D721Med (cell line): ENCODE measurements at regions not wholly inside any gene's neighbourhood (a gene's known extent, or its start where the extent isn't known, plus 50 kb on each side); places are given as distances from the start of the nearest gene placed in this dataset.

Experiments
- DNase-seq: peaks from one replicate; pipeline ENCODE4 v3.0.0; 2011; ENCODE audit warnings: low spot score; ENCODE audit not compliant: insufficient read length
- FAIRE-seq: peaks from 2 replicates; lab custom pipeline; 2011; peaks lifted over from hg19 to GRCh38; lab: Jason Lieb, UNC
- TF ChIP-seq, protein P1 (sequence below): IDR thresholded peaks from 2 replicates; pipeline ENCODE4 v1.5.1; 2012; ENCODE audit warnings: mild to moderate bottlenecking, control low read depth; ENCODE audit not compliant: insufficient read depth; ENCODE audit errors: missing control alignments

DNA sequence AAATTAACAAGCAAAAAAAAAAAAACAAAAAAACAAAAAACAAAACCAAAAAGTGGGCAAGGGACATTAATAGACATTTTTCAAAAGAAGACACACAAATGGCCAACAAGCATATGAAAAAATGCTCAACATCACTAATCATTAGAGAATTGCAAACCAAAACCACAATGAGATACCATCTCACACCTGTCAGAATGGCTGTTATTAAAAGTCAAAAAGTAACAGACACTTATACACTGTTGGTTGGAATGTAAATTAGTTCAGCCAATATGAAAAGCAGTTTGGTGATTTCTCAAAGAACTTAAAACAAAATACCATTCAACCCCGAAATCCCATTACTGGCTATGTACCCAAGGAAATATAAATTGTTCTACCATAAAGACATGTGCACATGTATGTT lies 222.4 kb upstream of the CD96 start:
- TF ChIP-seq, protein P1, sequence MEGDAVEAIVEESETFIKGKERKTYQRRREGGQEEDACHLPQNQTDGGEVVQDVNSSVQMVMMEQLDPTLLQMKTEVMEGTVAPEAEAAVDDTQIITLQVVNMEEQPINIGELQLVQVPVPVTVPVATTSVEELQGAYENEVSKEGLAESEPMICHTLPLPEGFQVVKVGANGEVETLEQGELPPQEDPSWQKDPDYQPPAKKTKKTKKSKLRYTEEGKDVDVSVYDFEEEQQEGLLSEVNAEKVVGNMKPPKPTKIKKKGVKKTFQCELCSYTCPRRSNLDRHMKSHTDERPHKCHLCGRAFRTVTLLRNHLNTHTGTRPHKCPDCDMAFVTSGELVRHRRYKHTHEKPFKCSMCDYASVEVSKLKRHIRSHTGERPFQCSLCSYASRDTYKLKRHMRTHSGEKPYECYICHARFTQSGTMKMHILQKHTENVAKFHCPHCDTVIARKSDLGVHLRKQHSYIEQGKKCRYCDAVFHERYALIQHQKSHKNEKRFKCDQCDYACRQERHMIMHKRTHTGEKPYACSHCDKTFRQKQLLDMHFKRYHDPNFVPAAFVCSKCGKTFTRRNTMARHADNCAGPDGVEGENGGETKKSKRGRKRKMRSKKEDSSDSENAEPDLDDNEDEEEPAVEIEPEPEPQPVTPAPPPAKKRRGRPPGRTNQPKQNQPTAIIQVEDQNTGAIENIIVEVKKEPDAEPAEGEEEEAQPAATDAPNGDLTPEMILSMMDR: no peak
- no peak for FAIRE-seq
- no peak for DNase-seq

DNA sequence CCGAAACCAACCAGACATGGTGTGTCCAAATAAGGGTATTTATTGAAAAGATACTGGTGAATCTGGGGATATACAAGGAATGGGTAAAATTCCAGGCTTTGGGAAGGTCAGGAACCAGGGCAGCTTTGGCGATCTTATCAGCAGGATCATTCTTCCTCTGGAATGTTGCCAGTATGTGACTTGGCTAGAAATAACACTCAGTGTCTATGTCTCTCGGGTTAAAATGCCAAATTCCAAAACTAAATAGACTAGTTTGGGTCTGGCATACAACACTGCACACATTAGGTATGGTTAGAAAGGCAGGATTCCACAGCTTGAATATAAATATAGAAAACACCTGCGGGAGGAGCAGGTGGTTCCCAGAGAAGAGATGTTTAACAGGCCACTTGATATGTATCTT lies 220.2 kb upstream of the CD96 start:
- TF ChIP-seq, protein P1: no peak
- DNase-seq (no peak), FAIRE-seq (no peak)

DNA sequence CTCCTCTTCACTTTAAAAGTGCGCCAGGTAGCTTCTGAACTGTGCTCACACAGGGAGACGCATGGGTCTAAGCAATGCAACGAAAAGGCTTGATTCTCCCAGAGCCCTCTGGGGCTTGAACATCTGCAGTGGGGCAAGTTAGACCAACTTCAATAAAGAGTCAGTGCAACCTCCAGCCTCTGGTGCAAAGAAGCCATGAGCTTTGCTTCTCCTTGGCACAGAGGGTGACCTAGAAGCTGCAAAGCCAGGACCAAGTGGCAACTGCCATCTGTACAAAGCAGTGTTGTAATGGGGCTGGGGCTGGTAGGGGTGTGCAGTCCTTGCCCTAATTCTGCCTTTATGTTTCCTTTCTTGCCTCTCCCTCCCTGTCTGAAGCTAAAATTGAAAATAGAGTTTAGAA lies 219.0 kb upstream of the CD96 start:
- FAIRE-seq: no peak
- no peak for DNase-seq
- TF ChIP-seq, protein P1: no peak

DNA sequence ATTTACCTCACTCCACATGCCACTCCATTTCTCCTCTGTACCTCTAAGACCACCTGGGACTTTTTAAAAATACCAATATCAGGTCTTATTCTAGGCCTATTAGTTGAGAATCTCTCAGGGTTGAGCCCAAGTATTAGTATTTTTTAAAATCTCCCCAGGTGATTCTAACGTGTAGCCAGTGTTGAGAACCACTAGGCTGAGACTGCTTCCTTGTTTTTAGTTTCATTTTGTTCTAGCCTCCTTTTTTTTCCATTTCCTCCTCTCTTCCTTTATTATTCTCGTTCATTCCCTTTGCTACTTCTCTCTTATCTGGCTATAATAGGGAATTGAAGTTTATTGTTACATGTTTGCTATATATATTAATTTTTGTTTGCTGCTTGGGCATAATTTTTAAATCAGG lies 217.8 kb upstream of the CD96 start:
- TF ChIP-seq, protein P1: no peak
- FAIRE-seq (no peak), DNase-seq (no peak)

DNA sequence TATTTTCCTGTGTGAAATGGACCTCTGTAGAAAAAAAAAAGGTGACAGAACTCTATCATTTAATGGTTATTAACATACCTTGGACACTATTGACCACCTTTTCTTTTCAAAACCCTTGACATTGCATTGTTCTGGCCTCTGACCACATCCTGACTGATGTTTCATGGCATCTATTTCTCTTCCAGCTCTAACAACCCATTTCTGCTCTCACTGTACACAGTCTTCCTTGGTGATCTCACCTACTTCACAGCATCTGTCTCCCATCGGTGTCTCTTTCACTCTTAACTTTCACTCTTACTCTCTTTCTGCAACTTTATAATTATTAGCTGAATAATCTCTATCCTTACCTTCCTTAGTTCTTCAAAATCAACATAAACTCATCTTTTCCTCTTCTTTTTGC lies 217.4 kb upstream of the CD96 start:
- no peak for FAIRE-seq
- DNase-seq: no peak
- TF ChIP-seq, protein P1: no peak

DNA sequence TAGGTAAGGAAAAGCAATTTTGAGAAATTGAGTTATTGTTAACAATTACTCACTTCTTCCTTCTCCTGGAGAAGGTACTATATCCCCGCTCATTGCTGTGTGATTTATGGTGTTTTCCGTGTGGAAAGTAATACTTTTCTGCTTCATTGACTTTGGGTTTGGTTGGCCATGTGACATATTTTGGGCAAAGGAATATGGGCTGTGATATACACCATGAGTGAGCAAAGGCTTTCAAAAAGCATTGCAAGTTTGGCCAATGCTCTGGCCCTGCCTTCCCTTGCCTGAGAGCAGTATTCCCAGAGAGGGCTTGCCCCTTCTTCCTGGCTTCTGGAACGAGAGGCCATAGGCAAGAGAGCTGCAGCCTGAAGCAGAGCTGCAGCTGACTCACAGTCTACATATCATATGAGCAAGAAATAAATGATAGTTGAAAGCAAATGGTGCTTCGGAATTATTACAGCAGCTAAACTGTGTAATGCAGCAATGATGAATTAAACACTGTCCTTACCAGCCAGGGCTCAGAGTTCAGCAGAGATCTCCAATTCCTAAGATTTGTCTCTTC lies 216.8 kb upstream of the CD96 start:
- TF ChIP-seq, protein P1: no peak
- DNase-seq (no peak), FAIRE-seq (no peak)

DNA sequence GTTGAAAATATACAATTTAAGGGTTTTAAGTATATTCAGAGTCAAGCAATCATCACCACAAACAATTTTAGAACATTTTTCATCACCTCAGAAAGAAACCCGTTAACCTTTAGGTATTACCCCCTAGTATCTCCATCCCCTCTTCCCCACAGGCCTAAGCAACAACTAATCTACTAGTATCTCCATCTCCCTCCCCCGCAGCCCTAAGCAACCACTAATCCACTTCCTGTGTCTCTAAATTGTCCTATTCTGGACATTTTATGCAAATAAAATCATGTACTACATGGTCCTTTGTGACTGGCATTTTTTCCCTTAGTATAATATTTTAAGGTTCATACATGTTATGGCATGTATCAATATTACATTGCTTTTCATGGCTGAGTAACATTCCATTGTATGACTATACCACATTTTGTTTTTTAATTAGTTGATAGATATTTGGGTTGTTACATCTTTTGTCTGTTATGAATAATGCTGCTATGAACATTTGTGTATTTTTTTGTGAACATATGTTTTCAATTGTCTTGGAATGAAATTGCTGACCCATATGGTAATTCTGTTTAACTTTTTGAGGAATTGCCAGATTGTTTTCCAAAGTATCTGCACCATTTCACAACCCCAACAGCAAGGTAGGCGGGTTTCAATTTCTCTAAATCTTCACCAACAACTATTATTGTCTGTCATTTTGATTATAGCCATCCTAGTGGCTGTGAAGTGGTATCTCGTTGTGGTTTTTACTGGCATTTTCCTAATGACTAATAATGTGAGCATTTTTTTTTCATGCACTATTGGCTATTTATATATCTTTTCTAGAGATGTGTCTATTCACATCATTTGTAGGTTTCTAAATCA lies 215.6 kb upstream of the CD96 start:
- FAIRE-seq (peak; percentile 56), DNase-seq (no peak)
- TF ChIP-seq, protein P1: no peak
